Activated CD4-positive, alpha-beta T cell treated with anti-CD3 and anti-CD28 coated beads for 4 hours (primary cell): ENCODE measurements at regions not wholly inside any gene's neighbourhood (a gene's known extent, or its start where the extent isn't known, plus 50 kb on each side); places are given as distances from the start of the nearest gene placed in this dataset.
"Not testable (repeated sequence)": the region's sequence is repeated elsewhere in the genome, so short reads cannot be mapped to it uniquely, and the experiment has no call there.

Experiments
- DNase-seq, 2 donors: peaks; one replicate each; pipeline ENCODE4 v3.0.0-alpha.2; 2020

DNA sequence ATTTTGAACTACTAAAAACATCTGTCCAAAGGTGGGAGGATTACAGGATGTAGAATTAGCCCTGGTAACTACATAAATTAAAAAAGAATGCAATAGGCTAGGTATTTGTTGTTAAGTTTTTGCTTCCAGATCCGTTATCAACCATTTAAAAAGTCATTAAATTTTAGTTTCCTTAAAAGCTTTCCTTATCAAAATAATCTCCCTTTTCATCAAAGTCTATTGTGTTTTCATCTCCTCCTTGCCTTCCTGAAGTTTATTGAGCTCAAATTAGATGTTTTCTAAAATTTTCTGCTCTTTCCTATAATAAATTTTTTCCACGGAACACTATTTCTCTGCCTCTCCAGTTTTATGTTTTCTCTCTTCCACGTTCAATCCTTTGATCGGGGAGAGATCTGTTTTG lies 108.6 kb downstream of the MEX3B start:
- no peak for DNase-seq

GRCh38 chr15:81930582-81931369 lies 115.0 kb downstream of the MEX3B start:
- DNase-seq = no peak

DNA sequence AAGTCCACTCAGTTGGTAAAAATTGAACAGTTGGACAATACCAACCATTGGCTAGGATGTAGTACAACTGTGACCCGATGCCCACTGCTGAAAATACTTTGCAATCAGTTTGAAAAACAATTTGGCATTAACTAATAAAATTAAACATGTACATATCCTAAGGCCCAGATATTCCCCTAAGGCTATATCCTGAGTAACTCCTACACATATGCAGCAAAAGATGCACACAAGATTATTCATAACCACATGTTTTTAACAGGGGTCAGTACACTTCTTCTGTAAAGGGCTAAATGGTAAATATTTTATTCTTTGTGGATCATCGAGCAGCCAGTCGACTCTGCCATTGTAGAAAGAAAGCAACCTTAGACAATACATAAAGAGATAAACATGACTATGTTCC lies 116.3 kb downstream of the MEX3B start:
- DNase-seq = no peak

GRCh38 chr15:81926981-81927380 lies 118.8 kb downstream of the MEX3B start:
- no peak for DNase-seq

GRCh38 chr15:81924729-81925128 lies 121.1 kb downstream of the MEX3B start:
- DNase-seq = no peak

- no peak for DNase-seq
These were observed 122.1 kb downstream of the MEX3B start for GRCh38 chr15:81923561-81924350.

- DNase-seq = no peak
These were observed 123.7 kb downstream of the MEX3B start for GRCh38 chr15:81922143-81922542.

GRCh38 chr15:81921163-81921562 lies 124.7 kb downstream of the MEX3B start:
- DNase-seq = no peak

GRCh38 chr15:81918767-81919166 lies 127.1 kb downstream of the MEX3B start:
- DNase-seq = not testable (repeated sequence)

- no peak for DNase-seq
These were observed 129.4 kb downstream of the MEX3B start for GRCh38 chr15:81916451-81916850.

GRCh38 chr15:81915990-81916389 lies 129.8 kb downstream of the MEX3B start:
- no peak for DNase-seq

- DNase-seq = no peak
These were observed 131.0 kb downstream of the MEX3B start for GRCh38 chr15:81914734-81915256.

DNA sequence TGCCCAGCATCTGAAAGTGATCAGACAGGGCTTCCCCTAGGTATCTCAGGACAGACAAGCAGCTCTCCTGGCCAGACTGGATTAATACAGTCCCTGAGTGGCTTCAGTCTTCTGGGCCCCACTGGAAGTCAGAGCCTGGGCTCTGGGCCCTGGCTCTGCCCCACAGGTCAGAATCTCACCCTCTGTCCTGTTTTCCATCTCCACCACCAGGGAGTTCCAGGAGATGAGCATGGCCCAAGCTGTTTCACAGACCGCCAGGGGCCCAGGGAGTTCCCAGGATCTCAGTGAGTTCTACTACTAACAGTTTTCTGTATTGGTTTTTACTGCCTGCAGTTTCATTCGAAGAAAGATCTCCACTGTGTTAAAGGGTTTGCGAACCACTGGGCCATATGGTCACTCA lies 131.5 kb downstream of the MEX3B start:
- DNase-seq = no peak

GRCh38 chr15:81911022-81911971 lies 134.5 kb downstream of the MEX3B start:
- DNase-seq = no peak

- DNase-seq = no peak
These were observed 135.3 kb downstream of the MEX3B start for GRCh38 chr15:81910355-81911021.

DNA sequence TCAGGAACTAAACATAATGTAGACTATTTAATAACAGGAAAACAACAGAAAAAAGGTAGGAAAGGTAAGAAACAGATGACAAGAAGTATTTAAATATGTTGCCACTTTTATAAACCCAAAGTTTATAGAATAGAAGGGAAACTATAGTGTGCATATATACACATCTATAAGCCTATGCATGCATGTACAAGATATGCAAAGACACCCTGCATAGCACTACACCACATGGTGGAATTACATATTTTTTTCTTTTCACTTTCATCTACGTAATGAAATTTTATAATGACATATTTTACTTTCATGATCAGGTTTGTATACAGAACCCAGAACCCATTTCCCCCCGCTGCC lies 136.8 kb downstream of the MEX3B start:
- DNase-seq = no peak

DNA sequence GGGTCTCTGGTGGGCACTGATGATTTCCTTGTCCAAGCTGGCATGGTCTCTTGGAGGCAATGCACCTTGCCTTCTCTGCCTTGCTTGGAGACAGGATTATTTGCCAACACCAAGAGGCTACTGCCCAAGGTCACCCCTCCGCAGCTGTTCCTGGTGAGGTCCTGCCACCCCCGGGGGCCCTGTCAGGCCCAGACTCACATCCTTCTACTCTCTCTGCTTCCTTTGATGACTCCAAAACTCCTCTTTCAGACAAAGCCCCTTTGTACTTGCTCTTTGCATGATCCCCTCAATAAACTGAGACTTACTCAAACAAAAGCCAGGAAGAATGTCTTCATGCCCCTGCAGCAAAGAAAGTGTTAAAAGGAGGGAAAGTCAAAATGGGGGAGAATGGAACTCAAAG lies 137.7 kb downstream of the MEX3B start:
- no peak for DNase-seq

- no peak for DNase-seq
These were observed 138.3 kb downstream of the MEX3B start for GRCh38 chr15:81907521-81907920.

DNA sequence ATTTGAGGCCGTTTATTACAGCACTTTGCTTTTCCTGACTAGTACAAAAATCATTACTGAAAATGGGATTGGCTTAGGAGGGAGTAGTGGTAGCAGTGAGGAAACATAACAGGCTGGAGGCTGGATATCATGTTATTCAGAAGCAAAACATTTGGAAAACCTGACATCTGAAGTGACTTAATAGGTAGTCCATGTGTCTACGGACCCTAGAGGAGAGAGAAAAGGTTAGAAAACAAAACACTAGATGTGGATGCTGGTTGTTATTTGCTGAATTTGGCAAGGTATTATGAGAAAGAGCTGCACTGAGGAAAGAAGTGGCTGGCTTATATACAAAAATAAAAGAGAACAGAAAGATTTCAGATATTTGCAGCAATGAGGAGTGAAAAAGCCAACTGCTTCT lies 139.9 kb downstream of the MEX3B start:
- DNase-seq = no peak

GRCh38 chr15:81901319-81901718 lies 144.5 kb downstream of the MEX3B start:
- DNase-seq = no peak

DNA sequence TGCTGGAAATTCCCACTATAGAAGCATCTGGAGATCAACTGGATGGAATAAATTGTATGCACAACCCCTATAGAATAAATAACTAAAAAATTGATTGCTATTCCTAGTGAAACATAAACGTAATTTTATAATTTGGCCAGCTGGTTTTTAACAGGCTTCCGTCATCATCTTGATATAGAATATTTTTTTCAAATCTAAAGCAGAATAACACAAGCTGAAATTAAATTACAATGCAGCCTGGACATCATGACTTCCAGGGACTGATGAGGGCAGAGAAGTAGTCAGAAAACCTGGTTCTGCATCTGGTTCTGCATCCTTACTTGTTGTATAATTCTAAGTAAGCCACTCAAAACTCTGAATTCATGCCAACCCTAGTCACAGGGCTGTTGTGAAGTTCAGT lies 146.1 kb downstream of the MEX3B start:
- no peak for DNase-seq

GRCh38 chr15:81899024-81899423 lies 146.8 kb downstream of the MEX3B start:
- no peak for DNase-seq
